Naive thymus-derived CD8-positive, alpha-beta T cell (primary cell): ENCODE measurements at regions not wholly inside any gene's neighbourhood (a gene's known extent, or its start where the extent isn't known, plus 50 kb on each side); places are given as distances from the start of the nearest gene placed in this dataset.
"Not testable (repeated sequence)": the region's sequence is repeated elsewhere in the genome, so short reads cannot be mapped to it uniquely, and the experiment has no call there.

ENCODE experiments used
- ATAC-seq, 2 donors: fragments of 150-1000 bp; cut with Tn5 transposase in 1 of 2; sonication (Bioruptor Pico), chemical (Tn5 transposase) in 1 of 2; 1 replicate in 1 of 2; 2 replicates in 1 of 2; pipeline ENCODE4 v1.10.0; 2021; ENCODE audit warnings: mild to moderate bottlenecking in 2 of 2, moderate library complexity in 2 of 2
- POLR2A ChIA-PET: fragments of 350-600 bp; sonication (Branson Sonifier 250); formaldehyde crosslinking; loops from one replicate; lab custom pipeline; 2021; ENCODE audit warnings: antibody characterized with exemption; lab: Charles Lee
- DNase-seq, 10 donors: peaks; one replicate each; pipeline versions ENCODE4 v3.0.0 to v3.0.0-alpha.2; 2020 to 2022
- H3K27ac Mint-ChIP-seq, 10 donors: one replicate each; pipeline ENCODE4 v1.8.0; 2020 to 2022; ENCODE audit warnings: mild to moderate bottlenecking in 10 of 10, mixed read lengths in 10 of 10, moderate library complexity in 4 of 10, inconsistent platforms in 1 of 10
- H3K27me3 Mint-ChIP-seq, 5 donors: one replicate each; pipeline ENCODE4 v1.8.0; 2021 to 2022; ENCODE audit warnings: mixed read lengths in 5 of 5
- H3K36me3 Mint-ChIP-seq, 3 donors: one replicate each; pipeline ENCODE4 v1.8.0; 2020 to 2022; ENCODE audit warnings: mixed read lengths in 3 of 3, mild to moderate bottlenecking in 2 of 3, inconsistent platforms in 1 of 3
- H3K4me1 Mint-ChIP-seq, 4 donors: one replicate each; pipeline ENCODE4 v1.8.0; 2021 to 2022; ENCODE audit warnings: mixed read lengths in 4 of 4
- H3K4me3 Mint-ChIP-seq, 10 donors: one replicate each; pipeline ENCODE4 v1.8.0; 2020 to 2022; ENCODE audit warnings: mild to moderate bottlenecking in 10 of 10, mixed read lengths in 10 of 10, moderate library complexity in 6 of 10, inconsistent platforms in 1 of 10
- H3K9me3 Mint-ChIP-seq, 9 donors: one replicate each; pipeline ENCODE4 v1.8.0; 2020 to 2022; ENCODE audit warnings: mixed read lengths in 9 of 9, mild to moderate bottlenecking in 3 of 9, inconsistent platforms in 1 of 9, moderate library complexity in 1 of 9

GRCh38 chr5:99515864-99516490 is 587.2 kb upstream of the CHD1 start:
- ATAC-seq, H3K36me3 Mint-ChIP-seq, H3K27me3 Mint-ChIP-seq, POLR2A ChIA-PET, DNase-seq, H3K4me3 Mint-ChIP-seq, H3K4me1 Mint-ChIP-seq, H3K9me3 Mint-ChIP-seq, H3K27ac Mint-ChIP-seq: not testable (repeated sequence)

GRCh38 chr5:99510237-99510866 is 581.5 kb upstream of the CHD1 start:
- H3K27ac Mint-ChIP-seq, H3K36me3 Mint-ChIP-seq, DNase-seq, POLR2A ChIA-PET, H3K27me3 Mint-ChIP-seq, H3K4me3 Mint-ChIP-seq, ATAC-seq, H3K4me1 Mint-ChIP-seq: not testable (repeated sequence)
- H3K9me3 Mint-ChIP-seq: peaks cover 0 to 24% (median 6%) of the 10 kb centered on the region in 9 donors

- POLR2A ChIA-PET, H3K36me3 Mint-ChIP-seq: not testable (repeated sequence)
- peaks cover 0 to 29% (median 6%) of the 10 kb centered on the region in 9 donors for H3K9me3 Mint-ChIP-seq
Observed at GRCh38 chr5:99509064-99509463, 580.3 kb upstream of the CHD1 start.

GRCh38 chr5:99495456-99495855 is 566.6 kb upstream of the CHD1 start:
- H3K4me1 Mint-ChIP-seq, ATAC-seq, H3K27ac Mint-ChIP-seq, H3K4me3 Mint-ChIP-seq, H3K27me3 Mint-ChIP-seq, H3K36me3 Mint-ChIP-seq, H3K9me3 Mint-ChIP-seq, POLR2A ChIA-PET, DNase-seq: not testable (repeated sequence)

More at GRCh38 chr5:99509064-99509463, 580.3 kb upstream of the CHD1 start:
- H3K4me3 Mint-ChIP-seq, H3K27me3 Mint-ChIP-seq, H3K4me1 Mint-ChIP-seq, H3K27ac Mint-ChIP-seq, DNase-seq, ATAC-seq: not testable (repeated sequence)

- H3K36me3 Mint-ChIP-seq, POLR2A ChIA-PET, H3K4me1 Mint-ChIP-seq, DNase-seq, ATAC-seq, H3K27ac Mint-ChIP-seq, H3K4me3 Mint-ChIP-seq, H3K27me3 Mint-ChIP-seq, H3K9me3 Mint-ChIP-seq: not testable (repeated sequence)
Observed at GRCh38 chr5:99478450-99478849, 549.6 kb upstream of the CHD1 start.

GRCh38 chr5:99473328-99473727 is 544.5 kb upstream of the CHD1 start:
- H3K36me3 Mint-ChIP-seq, ATAC-seq, H3K9me3 Mint-ChIP-seq, H3K27ac Mint-ChIP-seq, DNase-seq, H3K4me1 Mint-ChIP-seq, H3K4me3 Mint-ChIP-seq, H3K27me3 Mint-ChIP-seq, POLR2A ChIA-PET: not testable (repeated sequence)

GRCh38 chr5:99471726-99472125 is 542.9 kb upstream of the CHD1 start:
- H3K27ac Mint-ChIP-seq, POLR2A ChIA-PET: not testable (repeated sequence)

GRCh38 chr5:99471178-99471577 is 542.4 kb upstream of the CHD1 start:
- H3K36me3 Mint-ChIP-seq, DNase-seq, POLR2A ChIA-PET, H3K9me3 Mint-ChIP-seq, H3K27ac Mint-ChIP-seq, H3K4me1 Mint-ChIP-seq, H3K27me3 Mint-ChIP-seq, H3K4me3 Mint-ChIP-seq, ATAC-seq: not testable (repeated sequence)

More at GRCh38 chr5:99471726-99472125, 542.9 kb upstream of the CHD1 start:
- H3K9me3 Mint-ChIP-seq, H3K4me1 Mint-ChIP-seq, H3K36me3 Mint-ChIP-seq, H3K4me3 Mint-ChIP-seq, DNase-seq, ATAC-seq, H3K27me3 Mint-ChIP-seq: not testable (repeated sequence)

GRCh38 chr5:99470636-99471035 is 541.8 kb upstream of the CHD1 start:
- H3K9me3 Mint-ChIP-seq, H3K4me3 Mint-ChIP-seq, H3K36me3 Mint-ChIP-seq, H3K4me1 Mint-ChIP-seq, H3K27me3 Mint-ChIP-seq, H3K27ac Mint-ChIP-seq, DNase-seq, POLR2A ChIA-PET, ATAC-seq: not testable (repeated sequence)

- POLR2A ChIA-PET: no interaction called here
- no peak overlapping the region for H3K4me3 Mint-ChIP-seq
- no peaks in the 10 kb centered on the region for H3K36me3 Mint-ChIP-seq
- no peaks in the 10 kb centered on the region for H3K4me1 Mint-ChIP-seq
- no peak overlapping the region for H3K27ac Mint-ChIP-seq
- DNase-seq: no peak
- no peak for ATAC-seq
- H3K9me3 Mint-ChIP-seq: peaks cover 0 to 5% (median 3%) of the 10 kb centered on the region in 9 donors
- no peaks in the 10 kb centered on the region for H3K27me3 Mint-ChIP-seq
Observed at GRCh38 chr5:99460701-99461100, 531.9 kb upstream of the CHD1 start.

GRCh38 chr5:99453196-99453595 is 524.4 kb upstream of the CHD1 start:
- H3K36me3 Mint-ChIP-seq: no peaks in the 10 kb centered on the region
- POLR2A ChIA-PET: no interaction called here

GRCh38 chr5:99449786-99450185 is 521.0 kb upstream of the CHD1 start:
- ATAC-seq: no peak
- Mint-ChIP-seq H3K27me3 (no peaks in the 10 kb centered on the region), H3K9me3 (no peaks in the 10 kb centered on the region), H3K4me1 (no peaks in the 10 kb centered on the region), H3K36me3 (no peaks in the 10 kb centered on the region), H3K4me3 (no peak overlapping the region), H3K27ac (no peak overlapping the region)
- POLR2A ChIA-PET: no interaction called here
- DNase-seq: no peak

More at GRCh38 chr5:99453196-99453595, 524.4 kb upstream of the CHD1 start:
- DNase-seq (no peak), ATAC-seq (no peak)
- H3K4me1 Mint-ChIP-seq: no peaks in the 10 kb centered on the region
- peaks cover 0 to 5% (median 0%) of the 10 kb centered on the region in 9 donors for H3K9me3 Mint-ChIP-seq
- H3K4me3 Mint-ChIP-seq: no peak overlapping the region
- no peak overlapping the region for H3K27ac Mint-ChIP-seq
- no peaks in the 10 kb centered on the region for H3K27me3 Mint-ChIP-seq

- POLR2A ChIA-PET: no interaction called here
- no peaks in the 10 kb centered on the region for H3K27me3 Mint-ChIP-seq
- no peaks in the 10 kb centered on the region for H3K4me1 Mint-ChIP-seq
Observed at GRCh38 chr5:99445805-99446204, 517.0 kb upstream of the CHD1 start.

GRCh38 chr5:99441235-99441634 is 512.4 kb upstream of the CHD1 start:
- POLR2A ChIA-PET: no interaction called here
- Mint-ChIP-seq H3K27ac (no peak overlapping the region), H3K4me3 (no peak overlapping the region), H3K36me3 (no peaks in the 10 kb centered on the region), H3K9me3 (peaks cover 0 to 2% (median 0%) of the 10 kb centered on the region in 9 donors), H3K4me1 (no peaks in the 10 kb centered on the region), H3K27me3 (no peaks in the 10 kb centered on the region)
- no peak for DNase-seq
- no peak for ATAC-seq

More at GRCh38 chr5:99445805-99446204, 517.0 kb upstream of the CHD1 start:
- peaks cover 0 to 2% (median 0%) of the 10 kb centered on the region in 9 donors for H3K9me3 Mint-ChIP-seq
- no peaks in the 10 kb centered on the region for H3K36me3 Mint-ChIP-seq
- H3K4me3 Mint-ChIP-seq: no peak overlapping the region
- H3K27ac Mint-ChIP-seq: no peak overlapping the region
- ATAC-seq (no peak), DNase-seq (no peak)
